ENCODE measurements at regions not wholly inside any gene's neighbourhood (a gene's known extent, or its start where the extent isn't known, plus 50 kb on each side); places are given as distances from the start of the nearest gene placed in this dataset.

GRCh38 chr2:146530886-146531285, 1313.9 kb upstream of the ACVR2A start:
- no peak for TF ChIP-seq CTCF (IDR thresholded peaks at IDR 0.05)
- TF ChIP-seq SIN3A (IDR thresholded peaks at IDR 0.05; ENCODE audit: borderline replicate concordance, insufficient read depth, low read depth, low read length) = no peak
- no peak for TF ChIP-seq POLR2AphosphoS5 (IDR thresholded peaks at IDR 0.05; ENCODE audit: low read depth, low read length)
